ENCODE measurements at regions not wholly inside any gene's neighbourhood (a gene's known extent, or its start where the extent isn't known, plus 50 kb on each side); places are given as distances from the start of the nearest gene placed in this dataset.
A peak's percentile ranks its signal among the peaks of the same experiment; 100 is the strongest.

DNA sequence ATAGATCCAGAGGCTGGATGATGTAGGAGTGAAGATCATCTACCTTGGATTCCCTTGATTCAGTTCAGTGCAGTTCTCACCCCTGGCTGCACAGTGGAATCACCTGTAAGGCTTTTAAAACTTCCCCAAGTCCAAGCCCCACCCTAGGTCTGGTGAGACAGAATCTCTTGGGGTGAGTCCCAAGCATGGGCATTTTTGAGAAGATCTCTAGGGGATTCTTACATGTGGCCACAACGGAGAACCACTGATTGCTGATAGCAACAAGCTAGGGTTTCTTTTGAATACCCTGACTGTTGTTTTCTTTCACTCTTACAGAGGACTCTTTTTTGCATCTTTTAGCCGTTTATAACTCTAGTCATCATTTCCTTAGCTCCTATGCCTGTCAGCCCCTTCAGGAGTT, 204.9 kb upstream of the RASGRP1 start:
- Histone ChIP-seq H3K14ac (ENCODE audit: insufficient read length) (no peak overlapping the region), H3K9me3 (ENCODE audit: insufficient read depth in 2 of 2, low read depth in 1 of 2, low read length in 1 of 2) (no peaks in the 10 kb centered on the region), H3K23me2 (ENCODE audit: low read depth, low read length) (no peaks in the 10 kb centered on the region), H3K56ac (replicated peaks; ENCODE audit: insufficient read length, low read depth, low read length) (no peak overlapping the region), H3K9ac (replicated peaks in 1 of 4; ENCODE audit: extremely low read depth in 1 of 4, low read depth in 3 of 4, low read length in 3 of 4) (no peak overlapping the region), H2BK20ac (ENCODE audit: low read length) (no peak overlapping the region), H3K23ac (ENCODE audit: insufficient read length) (no peak overlapping the region), H4K5ac (ENCODE audit: insufficient read length, low read depth, low read length) (no peak overlapping the region), H2AK5ac (ENCODE audit: low read depth, low read length) (no peak overlapping the region), H3K79me1 (ENCODE audit: low read depth, low read length) (no peaks in the 10 kb centered on the region), H2BK5ac (ENCODE audit: low read depth, low read length) (no peak overlapping the region), H2BK15ac (ENCODE audit: low read length) (no peak overlapping the region), H4K20me1 (replicated peaks in 1 of 2; ENCODE audit: control insufficient read depth in 1 of 2, insufficient read depth in 2 of 2, low read length in 2 of 2) (no peaks in the 10 kb centered on the region), H2AFZ (ENCODE audit: low read length) (peak overlapping the region; percentile 97), H3K4me3 (ENCODE audit: extremely low read depth in 1 of 4, insufficient read depth in 2 of 4, low read depth in 3 of 4, low read length in 4 of 4) (no peak overlapping the region), H3K4me1 (replicated peaks in 1 of 4; ENCODE audit: control insufficient read depth in 3 of 4, insufficient read depth in 4 of 4, low read length in 3 of 4) (no peaks in the 10 kb centered on the region), H3K18ac (ENCODE audit: extremely low read depth, low read length) (no peak overlapping the region), H3K27ac (ENCODE audit: low read depth, low read length) (no peak overlapping the region), H4K91ac (replicated peaks; ENCODE audit: insufficient read length, low read length) (no peak overlapping the region), H3K79me2 (ENCODE audit: control insufficient read depth in 1 of 2, insufficient read depth in 2 of 2, low read length in 2 of 2) (no peaks in the 10 kb centered on the region), H4K8ac (ENCODE audit: extremely low read depth, insufficient read depth, low read length) (no peak overlapping the region), H2BK12ac (ENCODE audit: low read depth, low read length) (no peak overlapping the region), H3K4me2 (ENCODE audit: insufficient read depth in 1 of 2, low read depth in 2 of 2, low read length in 2 of 2) (no peak overlapping the region), H3K27me3 (replicated peaks in 1 of 4; ENCODE audit: control insufficient read depth in 3 of 4, extremely low read depth in 1 of 4, insufficient read depth in 3 of 4, low read length in 3 of 4) (no peaks in the 10 kb centered on the region), H2BK120ac (replicated peaks; ENCODE audit: low read depth, low read length) (no peak overlapping the region), H3K4ac (replicated peaks; ENCODE audit: insufficient read length, low read depth, low read length) (no peak overlapping the region), H3K36me3 (ENCODE audit: control insufficient read depth in 2 of 4, insufficient read depth in 4 of 4, low read length in 3 of 4) (no peaks in the 10 kb centered on the region)
- DNase-seq (ENCODE audit: low read depth in 1 of 2, low spot score in 2 of 2), result no peak
- FAIRE-seq, result no peak
- 90% methylated on average over 2 of the region's 2 CpGs; no CpG with 5 or more reads in 1 of the 2 experiments for WGBS, 2 experiments (ENCODE audit: extremely low coverage in 1 of 2, insufficient coverage in 1 of 2, insufficient read length in 1 of 2, insufficient replicate concordance in 2 of 2, low coverage in 1 of 2, low lambda C conversion rate in 2 of 2, missing lambda C conversion rate in 1 of 2)
- ChIA-PET POLR2A (ENCODE audit: partially characterized antibody) (interaction anchor here (0.6 kb wide), 1 partner anchor 811 kb away, joined by 3 read pairs; the partner anchor contains the start of gene THBS1), CTCF (ENCODE audit: partially characterized antibody) (interaction anchor here (0.8 to 2.4 kb wide), 4 partner anchors 11 to 224 kb away, joined by 3 to 8 read pairs (median 3); no protein-coding TSS in a partner anchor)
- TF ChIP-seq SIRT6 (IDR thresholded peaks at IDR 0.05; ENCODE audit: low read length) (no peak), CEBPB (IDR thresholded peaks at IDR 0.05; ENCODE audit: low read depth, low read length) (no peak), TBP (IDR thresholded peaks at IDR 0.05; ENCODE audit: low read depth, low read length) (no peak), SP1 (IDR thresholded peaks at IDR 0.05; ENCODE audit: low read depth, low read length) (no peak), YY1 (IDR thresholded peaks at IDR 0.05; ENCODE audit: low read depth, low read length) (no peak), HDAC6 (IDR thresholded peaks at IDR 0.05; ENCODE audit: low read depth, low read length) (no peak)
